H1 (cell line): ENCODE measurements at regions not wholly inside any gene's neighbourhood (a gene's known extent, or its start where the extent isn't known, plus 50 kb on each side); places are given as distances from the start of the nearest gene placed in this dataset.

ENCODE experiments used
- ASH2L ChIP-seq: fragments of 200-600, 300-600 bp; sonication (generic); IDR thresholded peaks from one replicate; pipeline ENCODE4 v1.7.1; 2017; ENCODE audit warnings: low read length
- GABPA ChIP-seq: IDR thresholded peaks from 2 replicates; pipeline ENCODE4 v1.6.1; 2011; ENCODE audit warnings: mild to moderate bottlenecking, low read length, moderate library complexity, borderline replicate concordance; ENCODE audit not compliant: insufficient read depth
- JUND ChIP-seq: IDR thresholded peaks from 2 replicates; pipeline ENCODE4 v1.6.1; 2011; ENCODE audit warnings: mild to moderate bottlenecking, improper control_type of control experiment, low read length
- NANOG ChIP-seq: IDR thresholded peaks from 2 replicates; pipeline ENCODE4 v1.6.1; 2011; ENCODE audit warnings: low read length, low read depth, mild to moderate bottlenecking, inconsistent platforms; ENCODE audit not compliant: insufficient read depth, poor library complexity, severe bottlenecking
- RAD21 ChIP-seq, 2 experiments: IDR thresholded peaks in 1 of 2; conservative IDR thresholded peaks in 1 of 2; 2 replicates each; pipeline ENCODE4 v1.6.1; 2011; ENCODE audit warnings: low read depth in 2 of 2, low read length in 2 of 2, improper control_type of control experiment in 1 of 2, inconsistent platforms in 1 of 2, mild to moderate bottlenecking in 1 of 2, moderate library complexity in 1 of 2
- TF ChIP-seq, protein P1 (sequence below): IDR thresholded peaks from 2 replicates; pipeline ENCODE4 v1.6.1; 2011; ENCODE audit warnings: low read depth, mild to moderate bottlenecking, low read length; ENCODE audit not compliant: insufficient read depth

DNA sequence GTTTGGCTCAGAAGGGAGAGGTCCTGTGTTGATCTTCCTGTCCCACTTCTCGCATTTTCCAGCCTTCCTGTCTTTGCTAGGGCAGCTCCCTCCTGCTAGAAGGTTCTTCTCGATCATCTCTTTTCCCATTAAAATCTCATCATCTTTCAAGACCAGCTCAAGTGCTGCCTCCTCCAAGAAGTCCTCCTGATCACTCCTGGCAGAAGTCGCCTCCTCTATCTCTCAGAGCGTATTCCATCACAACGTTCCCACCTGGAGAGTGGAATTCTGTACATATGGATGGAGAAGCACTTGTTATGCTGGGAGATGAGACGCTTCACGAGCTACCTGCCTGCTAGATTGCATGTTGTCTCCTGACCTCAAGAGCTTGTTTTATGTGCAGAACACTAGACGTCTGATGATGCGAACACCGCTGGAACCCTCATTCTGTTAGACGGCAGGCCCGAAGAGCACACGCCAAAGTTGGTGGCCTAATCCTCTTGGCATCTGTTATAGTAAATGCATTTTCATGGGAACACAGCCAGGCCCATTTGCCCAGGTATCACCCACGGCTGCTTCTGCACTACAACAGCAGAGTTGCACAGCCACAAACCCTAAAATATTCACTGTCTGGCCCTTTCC lies 68.0 kb upstream of the INSIG1 start (continued):
- TF ChIP-seq GABPA (no peak), RAD21 (IDR thresholded peaks at IDR 0.05 in 1 of 2, conservative IDR thresholded peaks at IDR 0.05 in 1 of 2; ENCODE audit: low read depth in 2 of 2, low read length in 2 of 2) (no peak), JUND (no peak), NANOG (no peak), ASH2L (no peak)
- TF ChIP-seq, protein P1, sequence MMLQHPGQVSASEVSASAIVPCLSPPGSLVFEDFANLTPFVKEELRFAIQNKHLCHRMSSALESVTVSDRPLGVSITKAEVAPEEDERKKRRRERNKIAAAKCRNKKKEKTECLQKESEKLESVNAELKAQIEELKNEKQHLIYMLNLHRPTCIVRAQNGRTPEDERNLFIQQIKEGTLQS, result no peak
